SJCRH30 (cell line): ENCODE measurements at regions not wholly inside any gene's neighbourhood (a gene's known extent, or its start where the extent isn't known, plus 50 kb on each side); places are given as distances from the start of the nearest gene placed in this dataset.
"Not testable (repeated sequence)": the region's sequence is repeated elsewhere in the genome, so short reads cannot be mapped to it uniquely, and the experiment has no call there.

ENCODE experiments used
- DNase-seq, 2 experiments: peaks; one replicate each; pipeline ENCODE4 v3.0.0-alpha.2; 2015 to 2020
- H3K27ac ChIP-seq: fragments of 250-450 bp; sonication (Bioruptor Pico); 2 replicates; pipeline ENCODE4 v1.5.1; 2020; ENCODE audit warnings: mild to moderate bottlenecking, moderate library complexity
- H3K27me3 ChIP-seq: fragments of 250-450 bp; sonication (Bioruptor Pico); 2 replicates; pipeline ENCODE4 v1.5.1; 2020; ENCODE audit warnings: mild to moderate bottlenecking, moderate library complexity
- H3K36me3 ChIP-seq: fragments of 250-450 bp; sonication (Bioruptor Pico); 2 replicates; pipeline ENCODE4 v1.5.1; 2020; ENCODE audit warnings: mild to moderate bottlenecking, moderate library complexity
- H3K4me1 ChIP-seq: fragments of 250-450 bp; sonication (Bioruptor Pico); 2 replicates; pipeline ENCODE4 v1.5.1; 2020; ENCODE audit warnings: mild to moderate bottlenecking, moderate library complexity
- H3K4me3 ChIP-seq: fragments of 250-450 bp; sonication (Bioruptor Pico); 2 replicates; pipeline ENCODE4 v1.5.1; 2020; ENCODE audit warnings: mild to moderate bottlenecking, moderate library complexity
- H3K9me3 ChIP-seq: fragments of 250-450 bp; sonication (Bioruptor Pico); replicated peaks from 2 replicates; pipeline ENCODE4 v1.5.1; 2020; ENCODE audit warnings: mild to moderate bottlenecking, moderate library complexity

DNA sequence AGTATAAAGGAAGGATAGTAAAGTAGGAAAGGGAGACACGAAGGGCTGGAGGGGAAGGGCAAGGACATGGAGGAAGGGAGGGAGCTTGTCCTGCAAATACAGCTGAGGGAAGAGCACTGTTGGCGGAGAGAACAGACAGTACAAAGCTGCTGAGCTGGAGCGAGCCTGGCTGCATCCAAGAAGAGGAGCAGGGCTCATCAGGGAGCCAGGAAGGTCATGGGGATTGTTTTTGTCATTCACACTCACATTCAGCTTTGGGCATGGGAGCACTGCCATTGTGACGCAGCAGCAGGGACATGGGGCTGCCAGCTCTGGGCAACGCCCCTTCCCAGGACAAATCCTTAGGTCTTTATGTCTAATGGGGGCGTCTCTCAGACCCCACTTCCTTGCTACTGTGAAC is 125.1 kb downstream of the COPS8 start:
- H3K9me3 ChIP-seq, result no peaks in the 10 kb centered on the region; the same call in 1 of the 2 replicates
- no peaks in the 10 kb centered on the region for H3K36me3 ChIP-seq
- DNase-seq, result no peak
- H3K4me1 ChIP-seq, result no peaks in the 10 kb centered on the region
- H3K27me3 ChIP-seq, result peaks cover 7% of the 10 kb centered on the region; the same call in 1 of the 2 replicates
- H3K27ac ChIP-seq, result no peak overlapping the region
- no peak overlapping the region for H3K4me3 ChIP-seq

- H3K4me3 ChIP-seq, H3K9me3 ChIP-seq, H3K27ac ChIP-seq, H3K4me1 ChIP-seq, H3K36me3 ChIP-seq, H3K27me3 ChIP-seq, DNase-seq: not testable (repeated sequence)
These were observed 126.9 kb downstream of the COPS8 start for GRCh38 chr2:237212356-237213279.

DNA sequence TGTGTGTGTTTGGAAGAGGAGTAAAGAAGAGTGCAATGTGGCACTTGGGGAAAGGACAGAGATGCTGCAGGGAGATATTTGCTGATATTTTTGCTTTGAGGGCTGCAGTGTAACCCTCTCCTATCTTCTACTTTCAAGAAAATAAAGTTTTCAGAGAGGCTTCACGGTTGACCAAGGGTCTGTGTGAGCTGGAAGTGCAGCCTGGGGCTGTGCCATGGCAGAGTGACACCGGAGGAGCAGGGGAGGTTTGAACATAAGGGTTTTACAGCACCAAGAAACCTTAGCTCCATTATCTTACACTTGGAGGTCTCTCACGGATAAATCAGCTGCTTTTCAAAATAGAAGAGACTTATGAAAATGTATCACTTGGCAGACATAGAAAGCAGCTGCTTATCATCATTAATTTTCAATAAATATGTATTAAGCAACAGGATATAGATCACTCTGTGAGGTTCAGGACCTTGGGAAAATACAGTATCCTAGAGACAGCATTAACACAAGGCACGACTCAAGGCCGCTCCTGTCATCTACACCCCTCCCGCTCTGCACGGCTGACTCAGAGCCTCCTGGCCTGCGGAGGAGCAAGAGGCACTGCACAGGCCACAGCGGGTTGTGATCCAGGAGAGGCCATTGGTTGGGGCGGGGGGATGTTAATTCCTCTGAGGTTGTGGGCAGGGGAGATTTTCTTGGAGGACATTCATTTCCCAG is 127.8 kb downstream of the COPS8 start:
- H3K27me3 ChIP-seq, result no peaks in the 10 kb centered on the region
- H3K9me3 ChIP-seq, result peaks cover 4% of the 10 kb centered on the region
- H3K4me1 ChIP-seq, result no peaks in the 10 kb centered on the region
- H3K27ac ChIP-seq, result no peak overlapping the region
- no peak overlapping the region for H3K4me3 ChIP-seq
- H3K36me3 ChIP-seq, result no peaks in the 10 kb centered on the region
- DNase-seq, result no peak

DNA sequence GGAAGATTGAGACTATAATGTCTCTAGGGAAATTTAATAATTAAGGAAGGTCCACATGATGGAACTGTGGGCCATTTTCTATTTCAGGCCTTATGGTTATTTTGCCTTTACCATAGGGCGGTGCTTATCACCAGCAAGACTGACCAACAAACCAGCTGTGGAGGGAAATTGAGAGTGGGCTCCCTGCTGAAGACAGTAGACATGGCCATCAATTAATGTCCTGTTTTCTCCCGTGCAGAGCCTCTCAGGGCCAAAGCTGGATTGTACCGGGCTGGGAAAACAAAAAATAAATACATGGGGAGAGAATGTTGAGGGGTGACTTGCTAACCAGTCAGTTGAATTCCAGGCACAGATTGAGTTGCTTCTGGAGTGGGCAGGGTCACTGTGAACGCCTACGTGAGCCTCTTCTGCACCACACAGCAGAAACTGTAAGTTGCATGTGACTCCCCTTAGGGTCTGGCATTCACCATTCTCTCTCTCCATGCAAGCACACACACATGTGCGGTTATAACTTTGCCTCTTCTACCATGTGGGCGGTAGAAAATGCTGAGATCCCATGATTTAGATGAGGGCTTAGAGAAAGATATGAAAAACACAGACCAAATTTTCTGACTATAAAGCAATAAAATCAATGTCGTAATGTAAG is 128.5 kb downstream of the COPS8 start:
- no peak for DNase-seq
- no peak overlapping the region for H3K27ac ChIP-seq
- H3K4me3 ChIP-seq, result no peak overlapping the region
- H3K36me3 ChIP-seq, result no peaks in the 10 kb centered on the region
- no peaks in the 10 kb centered on the region for H3K4me1 ChIP-seq
- peaks cover 4% of the 10 kb centered on the region for H3K9me3 ChIP-seq
- no peaks in the 10 kb centered on the region for H3K27me3 ChIP-seq

GRCh38 chr2:237214963-237215362 is 129.3 kb downstream of the COPS8 start:
- H3K27me3 ChIP-seq, result no peaks in the 10 kb centered on the region
- no peak overlapping the region for H3K4me3 ChIP-seq
- no peak overlapping the region for H3K27ac ChIP-seq
- H3K9me3 ChIP-seq, result peaks cover 4% of the 10 kb centered on the region
- no peak for DNase-seq
- no peaks in the 10 kb centered on the region for H3K4me1 ChIP-seq
- H3K36me3 ChIP-seq, result no peaks in the 10 kb centered on the region

DNA sequence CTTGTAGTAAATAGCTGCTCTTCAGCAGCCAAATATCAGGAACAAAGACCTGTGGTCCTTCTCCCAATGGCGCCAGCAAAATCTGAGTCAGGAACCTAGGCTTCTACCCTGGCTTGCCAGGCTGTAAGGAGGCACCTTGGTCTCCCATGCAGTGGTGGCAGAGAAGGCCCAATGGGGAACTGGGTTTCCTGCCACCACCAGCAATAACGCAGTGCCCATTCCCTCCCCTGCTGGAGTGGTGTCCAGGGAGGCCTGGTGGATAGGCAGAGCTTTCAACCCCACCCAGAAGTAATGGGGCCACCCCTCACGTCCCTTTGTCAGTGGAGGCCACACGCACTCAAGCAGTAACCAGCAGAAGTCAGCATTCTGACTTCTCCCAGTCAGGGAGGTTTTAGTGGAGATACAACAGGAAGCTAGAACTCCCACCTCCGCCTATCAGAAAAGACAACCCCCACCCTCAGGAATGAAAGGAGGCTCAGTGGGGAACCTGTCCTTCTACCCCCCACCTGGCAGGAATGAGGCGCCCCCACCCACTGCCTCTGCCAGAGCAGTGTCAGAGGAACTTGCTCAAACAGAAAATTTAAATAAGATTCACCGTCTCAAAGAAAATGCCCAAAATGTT is 132.4 kb downstream of the COPS8 start:
- H3K27me3 ChIP-seq, result no peaks in the 10 kb centered on the region
- H3K36me3 ChIP-seq, result no peaks in the 10 kb centered on the region
- H3K9me3 ChIP-seq, result peaks cover 4% of the 10 kb centered on the region; the same call in 1 of the 2 replicates
- H3K27ac ChIP-seq, result no peak overlapping the region
- H3K4me1 ChIP-seq, result no peaks in the 10 kb centered on the region
- no peak for DNase-seq
- H3K4me3 ChIP-seq, result no peak overlapping the region

GRCh38 chr2:237218756-237219155 is 133.1 kb downstream of the COPS8 start:
- Histone ChIP-seq H3K4me3 (no peak overlapping the region), H3K27ac (no peak overlapping the region), H3K27me3 (no peaks in the 10 kb centered on the region), H3K9me3 (peaks cover 4% of the 10 kb centered on the region; the same call in 1 of the 2 replicates), H3K4me1 (no peaks in the 10 kb centered on the region), H3K36me3 (no peaks in the 10 kb centered on the region)
- no peak for DNase-seq

DNA sequence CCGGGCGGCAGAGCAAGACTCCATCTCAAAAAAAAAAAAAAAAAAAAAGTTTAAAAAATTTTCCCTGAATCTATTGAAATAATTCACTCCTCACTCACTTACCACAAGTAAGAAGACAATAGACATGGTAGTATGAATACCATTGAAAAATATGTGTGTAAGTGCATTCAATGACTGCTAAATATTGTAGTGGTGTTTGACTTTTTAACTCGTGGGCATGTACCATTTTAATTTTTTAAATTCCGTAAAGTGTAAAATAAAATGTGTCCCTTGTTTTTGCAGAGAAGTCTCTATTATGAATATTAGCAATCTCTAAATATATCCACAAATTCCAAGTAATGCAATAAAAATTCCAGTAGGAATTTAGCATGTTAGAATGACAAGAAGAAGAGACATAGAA is 134.1 kb downstream of the COPS8 start:
- peaks cover 4% of the 10 kb centered on the region; the same call in 1 of the 2 replicates for H3K9me3 ChIP-seq
- no peaks in the 10 kb centered on the region for H3K36me3 ChIP-seq
- no peaks in the 10 kb centered on the region for H3K4me1 ChIP-seq
- H3K27me3 ChIP-seq, result no peaks in the 10 kb centered on the region
- no peak overlapping the region for H3K4me3 ChIP-seq
- no peak overlapping the region for H3K27ac ChIP-seq
- no peak for DNase-seq

GRCh38 chr2:237221443-237221842 is 135.8 kb downstream of the COPS8 start:
- Histone ChIP-seq H3K4me1 (no peaks in the 10 kb centered on the region), H3K9me3 (peaks cover 4% of the 10 kb centered on the region; the same call in 1 of the 2 replicates), H3K4me3 (no peak overlapping the region), H3K27ac (no peak overlapping the region), H3K27me3 (no peaks in the 10 kb centered on the region), H3K36me3 (no peaks in the 10 kb centered on the region)
- DNase-seq, result no peak

- H3K4me3 ChIP-seq, result no peak overlapping the region
- H3K27me3 ChIP-seq, result no peaks in the 10 kb centered on the region
- H3K27ac ChIP-seq, result no peak overlapping the region
- H3K9me3 ChIP-seq, result no peaks in the 10 kb centered on the region
- DNase-seq, result no peak
- no peaks in the 10 kb centered on the region for H3K36me3 ChIP-seq
- H3K4me1 ChIP-seq, result no peaks in the 10 kb centered on the region
These were observed 136.5 kb downstream of the COPS8 start for GRCh38 chr2:237222178-237222577.

GRCh38 chr2:237222601-237223041 is 136.9 kb downstream of the COPS8 start:
- Histone ChIP-seq H3K9me3 (no peaks in the 10 kb centered on the region), H3K36me3 (no peaks in the 10 kb centered on the region), H3K4me3 (no peak overlapping the region), H3K27ac (no peak overlapping the region), H3K4me1 (no peaks in the 10 kb centered on the region), H3K27me3 (no peaks in the 10 kb centered on the region)
- DNase-seq, result no peak

DNA sequence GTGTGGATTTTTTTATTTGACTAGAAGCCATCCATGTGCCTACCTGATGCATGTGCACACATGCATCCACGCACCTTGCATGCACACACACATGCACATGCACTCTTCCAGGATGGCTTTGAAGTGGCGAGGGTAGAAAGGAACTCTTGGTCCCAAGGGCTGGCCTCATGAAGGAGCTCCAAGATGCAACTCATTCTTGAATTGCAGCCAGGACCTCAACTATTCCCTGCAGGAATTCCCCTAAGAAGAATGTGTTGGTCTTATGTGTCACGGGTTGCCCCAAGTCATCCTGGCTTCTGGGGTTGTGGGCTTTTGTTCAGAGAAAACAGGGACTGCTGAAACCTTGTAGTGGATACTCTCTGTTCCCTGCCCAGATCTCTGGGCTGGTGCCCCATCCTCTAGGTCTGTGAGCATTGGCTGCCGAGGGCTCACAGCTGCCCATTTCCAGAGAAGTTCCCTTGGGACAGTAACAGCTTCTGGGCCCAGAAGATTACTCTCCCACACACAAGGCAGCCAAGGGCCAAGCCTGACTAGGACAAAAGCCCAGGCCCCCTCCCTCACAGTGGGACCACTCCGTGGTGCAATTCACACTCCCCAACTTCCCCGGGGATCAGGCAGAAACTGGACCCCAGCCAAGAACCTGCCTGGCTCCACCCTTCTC is 137.6 kb downstream of the COPS8 start:
- H3K27ac ChIP-seq, result no peak overlapping the region

GRCh38 chr2:237227190-237227589 is 141.5 kb downstream of the COPS8 start:
- no peaks in the 10 kb centered on the region for H3K4me1 ChIP-seq
- H3K27me3 ChIP-seq, result no peaks in the 10 kb centered on the region
- no peak overlapping the region for H3K27ac ChIP-seq
- H3K36me3 ChIP-seq, result no peaks in the 10 kb centered on the region
- H3K9me3 ChIP-seq, result no peaks in the 10 kb centered on the region
- H3K4me3 ChIP-seq, result no peak overlapping the region
- no peak for DNase-seq

More for the DNA sequence above, 137.6 kb downstream of the COPS8 start:
- peak in 1 of 2 experiments; percentile 15 for DNase-seq
- no peaks in the 10 kb centered on the region for H3K36me3 ChIP-seq
- no peaks in the 10 kb centered on the region for H3K27me3 ChIP-seq
- H3K4me3 ChIP-seq, result no peak overlapping the region
- no peaks in the 10 kb centered on the region for H3K9me3 ChIP-seq
- no peaks in the 10 kb centered on the region for H3K4me1 ChIP-seq

DNA sequence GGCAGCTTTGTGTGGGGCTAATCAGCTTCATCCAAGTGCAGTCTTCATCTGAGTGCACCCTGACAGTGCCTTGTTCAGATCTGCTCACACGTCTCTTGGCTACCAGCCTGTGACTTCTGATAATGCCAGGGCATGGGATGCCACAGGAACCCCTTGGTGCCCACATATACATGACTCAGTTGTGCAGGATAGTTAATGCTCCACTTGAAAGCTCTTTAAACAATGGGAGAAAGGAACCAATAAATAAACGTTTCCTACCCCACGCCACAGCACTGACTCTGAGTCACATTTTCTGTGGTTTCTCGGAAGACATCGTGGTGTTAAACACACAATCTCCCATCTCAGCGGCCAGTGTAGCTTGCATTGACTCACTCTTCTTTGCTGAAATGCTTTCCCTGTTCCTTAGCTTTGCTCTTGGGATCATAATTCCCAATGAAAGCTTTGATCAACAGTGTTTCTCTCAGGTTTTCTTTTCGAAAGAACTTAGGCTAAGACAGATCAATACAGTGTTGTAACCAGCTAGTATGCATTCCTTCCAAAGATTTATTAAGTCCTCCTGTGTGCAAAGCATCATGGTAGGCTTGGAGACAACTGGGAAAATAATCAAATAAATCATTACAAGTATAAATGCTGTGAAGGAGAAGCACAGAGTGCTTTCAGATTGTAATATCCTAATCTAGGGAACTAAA is 142.0 kb downstream of the COPS8 start:
- no peaks in the 10 kb centered on the region for H3K4me1 ChIP-seq

More for the DNA sequence above, 142.0 kb downstream of the COPS8 start:
- H3K27ac ChIP-seq, result no peak overlapping the region
- no peaks in the 10 kb centered on the region for H3K9me3 ChIP-seq
- no peak for DNase-seq
- H3K36me3 ChIP-seq, result no peaks in the 10 kb centered on the region
- H3K27me3 ChIP-seq, result no peaks in the 10 kb centered on the region
- H3K4me3 ChIP-seq, result no peak overlapping the region
